ENCODE measurements at regions not wholly inside any gene's neighbourhood (a gene's known extent, or its start where the extent isn't known, plus 50 kb on each side); places are given as distances from the start of the nearest gene placed in this dataset.

DNA sequence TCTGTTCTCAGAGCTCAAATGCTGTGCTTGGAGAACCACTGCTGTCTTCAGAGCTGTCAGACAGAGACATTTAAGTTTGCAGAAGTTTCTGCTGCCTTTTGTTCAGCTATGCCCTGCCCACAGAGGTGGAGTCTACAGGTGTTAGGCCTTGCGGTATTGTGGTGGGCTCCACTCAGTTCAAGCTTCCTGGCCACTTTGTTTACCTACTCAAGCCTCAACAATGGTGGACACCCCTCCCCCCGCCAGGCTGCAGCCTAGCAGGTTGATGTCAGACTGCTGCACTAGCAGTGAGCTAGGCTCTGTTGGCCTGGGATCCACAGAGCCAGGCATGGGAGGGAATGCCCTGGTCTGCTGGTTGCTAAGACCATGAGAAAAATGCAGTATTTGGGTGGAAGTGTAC is 323.8 kb downstream of the BCAT1 start:
- TF ChIP-seq CTCF (IDR thresholded peaks at IDR 0.05; ENCODE audit: insufficient read depth, low read length, poor library complexity, severe bottlenecking) (no peak), EZH2phosphoT487 (conservative IDR thresholded peaks at IDR 0.05; ENCODE audit: low read length) (no peak)
